Mesendoderm (in vitro differentiated cells): ENCODE measurements at regions not wholly inside any gene's neighbourhood (a gene's known extent, or its start where the extent isn't known, plus 50 kb on each side); places are given as distances from the start of the nearest gene placed in this dataset.

Experiments
- DNase-seq: peaks from one replicate; pipeline ENCODE4 v3.0.0; 2013
- H2AK5ac ChIP-seq: 2 replicates; pipeline ENCODE4 v1.6.1; 2013; ENCODE audit warnings: low read length, inconsistent platforms
- H2BK120ac ChIP-seq: 2 replicates; pipeline ENCODE4 v1.6.1; 2013; ENCODE audit warnings: low read depth, mild to moderate bottlenecking, low read length, moderate library complexity, mixed read lengths
- H2BK15ac ChIP-seq: replicated peaks from 2 replicates; pipeline ENCODE4 v1.6.1; 2013; ENCODE audit warnings: low read depth, mild to moderate bottlenecking, moderate library complexity
- H2BK5ac ChIP-seq: 2 replicates; pipeline ENCODE4 v1.6.1; 2013; ENCODE audit warnings: low read length, inconsistent platforms
- H3K18ac ChIP-seq: 2 replicates; pipeline ENCODE4 v1.6.1; 2013; ENCODE audit warnings: mild to moderate bottlenecking, low read length, mixed read lengths
- H3K23ac ChIP-seq: one replicate; pipeline ENCODE4 v1.6.1; 2013; ENCODE audit warnings: low read length
- H3K27ac ChIP-seq: 2 replicates; pipeline ENCODE4 v1.5.1; 2013; ENCODE audit warnings: low read depth, mild to moderate bottlenecking, inconsistent platforms, low read length, moderate library complexity
- H3K27me3 ChIP-seq: 2 replicates; pipeline ENCODE4 v1.6.1; 2013; ENCODE audit warnings: low read length, control low read depth, mild to moderate bottlenecking, inconsistent platforms; ENCODE audit not compliant: insufficient read depth, poor library complexity
- H3K36me3 ChIP-seq: 2 replicates; pipeline ENCODE4 v1.6.1; 2013; ENCODE audit warnings: low read length, inconsistent platforms; ENCODE audit not compliant: control insufficient read depth, insufficient read depth
- H3K4ac ChIP-seq: one replicate; pipeline ENCODE4 v1.6.1; 2013; ENCODE audit warnings: low read depth, mild to moderate bottlenecking, low read length, moderate library complexity
- H3K4me1 ChIP-seq: 2 replicates; pipeline ENCODE4 v1.6.1; 2013; ENCODE audit warnings: low read depth, low read length, inconsistent platforms; ENCODE audit not compliant: control insufficient read depth
- H3K4me2 ChIP-seq: 2 replicates; pipeline ENCODE4 v1.6.1; 2013; ENCODE audit warnings: low read length
- H3K4me3 ChIP-seq: 2 replicates; pipeline ENCODE4 v1.5.1; 2013; ENCODE audit warnings: mild to moderate bottlenecking, low read length
- H3K56ac ChIP-seq: one replicate; pipeline ENCODE4 v1.6.1; 2013; ENCODE audit warnings: low read length
- H3K79me1 ChIP-seq: 2 replicates; pipeline ENCODE4 v1.6.1; 2013; ENCODE audit warnings: low read length, inconsistent platforms
- H3K79me2 ChIP-seq: 2 replicates; pipeline ENCODE4 v1.6.1; 2013; ENCODE audit warnings: mild to moderate bottlenecking, low read length; ENCODE audit not compliant: control insufficient read depth, insufficient read depth
- H3K9ac ChIP-seq: 2 replicates; pipeline ENCODE4 v1.6.1; 2013; ENCODE audit warnings: low read length, inconsistent platforms
- H4K5ac ChIP-seq: one replicate; pipeline ENCODE4 v1.6.1; 2013; ENCODE audit warnings: low read length
- H4K8ac ChIP-seq: one replicate; pipeline ENCODE4 v1.6.1; 2013; ENCODE audit warnings: low read depth, mild to moderate bottlenecking, control low read depth, low read length, moderate library complexity
- WGBS: extraction: QIAGEN DNeasy Blood & Tissue Kit; methylation state at CpG from one replicate; pipeline ENCODE4 v1.1.7; 2013; ENCODE audit warnings: low lambda C conversion rate, missing lambda C conversion rate; ENCODE audit not compliant: insufficient coverage; ENCODE audit errors: extremely low coverage; 5-methylcytosine and 5-hydroxymethylcytosine counted together

- Histone ChIP-seq H3K79me1 (no peaks in the 10 kb centered on the region), H4K5ac (no peak overlapping the region), H3K36me3 (no peaks in the 10 kb centered on the region), H3K4me3 (no peak overlapping the region), H2BK15ac (no peak overlapping the region), H3K27me3 (no peaks in the 10 kb centered on the region), H2BK120ac (no peak overlapping the region), H3K4me2 (no peak overlapping the region), H3K4me1 (no peaks in the 10 kb centered on the region), H2BK5ac (no peak overlapping the region), H3K56ac (no peak overlapping the region), H3K79me2 (no peaks in the 10 kb centered on the region), H2AK5ac (no peak overlapping the region), H3K27ac (no peak overlapping the region), H4K8ac (no peak overlapping the region), H3K23ac (no peak overlapping the region), H3K18ac (no peak overlapping the region), H3K4ac (no peak overlapping the region), H3K9ac (no peak overlapping the region)
- no peak for DNase-seq
Observed at GRCh38 chr12:30180602-30181001, 396.9 kb upstream of the TMTC1 start.

DNA sequence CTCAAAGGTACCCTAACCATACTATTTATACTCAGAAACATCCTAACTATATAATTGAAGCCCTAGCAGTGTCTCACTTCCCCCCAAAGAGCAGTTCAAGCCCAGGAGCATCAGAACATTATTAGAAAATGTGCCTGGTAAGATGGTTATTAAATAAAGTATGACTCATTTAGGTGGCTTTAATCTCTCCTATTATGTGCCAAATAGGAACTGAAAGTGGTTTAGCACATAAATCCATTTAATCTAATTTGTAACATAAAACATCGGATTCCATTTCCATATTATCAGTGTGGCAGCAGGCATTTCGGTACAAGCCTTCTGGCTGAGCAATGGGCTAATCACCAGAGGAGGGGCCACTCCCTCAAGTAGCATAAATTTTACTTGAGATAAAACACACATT, 395.2 kb upstream of the TMTC1 start:
- no CpG with 5 or more reads among the region's 2 CpGs for WGBS
- Histone ChIP-seq H3K36me3 (no peaks in the 10 kb centered on the region), H3K4me2 (no peak overlapping the region), H3K4ac (no peak overlapping the region), H2BK120ac (no peak overlapping the region), H3K9ac (no peak overlapping the region), H4K8ac (no peak overlapping the region), H3K4me1 (no peaks in the 10 kb centered on the region), H4K5ac (no peak overlapping the region), H2BK15ac (no peak overlapping the region), H3K79me2 (no peaks in the 10 kb centered on the region), H2AK5ac (no peak overlapping the region), H3K18ac (no peak overlapping the region), H3K23ac (no peak overlapping the region), H3K4me3 (no peak overlapping the region), H3K56ac (no peak overlapping the region), H3K27me3 (no peaks in the 10 kb centered on the region), H3K79me1 (no peaks in the 10 kb centered on the region), H3K27ac (no peak overlapping the region), H2BK5ac (no peak overlapping the region)
- DNase-seq = no peak

GRCh38 chr12:30169839-30170591, 386.3 kb upstream of the TMTC1 start:
- Histone ChIP-seq H2BK120ac (no peak overlapping the region), H3K18ac (no peak overlapping the region), H3K36me3 (no peaks in the 10 kb centered on the region), H3K4me1 (peaks cover 2% of the 10 kb centered on the region), H3K56ac (no peak overlapping the region), H3K79me1 (no peaks in the 10 kb centered on the region), H3K9ac (no peak overlapping the region), H3K4ac (no peak overlapping the region), H3K4me2 (peak overlapping the region; percentile 48), H3K4me3 (no peak overlapping the region), H2BK5ac (no peak overlapping the region), H3K27me3 (peaks cover 6% of the 10 kb centered on the region), H3K23ac (no peak overlapping the region), H2AK5ac (no peak overlapping the region), H4K8ac (no peak overlapping the region), H3K79me2 (no peaks in the 10 kb centered on the region), H2BK15ac (no peak overlapping the region), H3K27ac (no peak overlapping the region), H4K5ac (no peak overlapping the region)
- DNase-seq = peak; percentile 58
- no CpG with 5 or more reads among the region's 58 CpGs for WGBS

DNA sequence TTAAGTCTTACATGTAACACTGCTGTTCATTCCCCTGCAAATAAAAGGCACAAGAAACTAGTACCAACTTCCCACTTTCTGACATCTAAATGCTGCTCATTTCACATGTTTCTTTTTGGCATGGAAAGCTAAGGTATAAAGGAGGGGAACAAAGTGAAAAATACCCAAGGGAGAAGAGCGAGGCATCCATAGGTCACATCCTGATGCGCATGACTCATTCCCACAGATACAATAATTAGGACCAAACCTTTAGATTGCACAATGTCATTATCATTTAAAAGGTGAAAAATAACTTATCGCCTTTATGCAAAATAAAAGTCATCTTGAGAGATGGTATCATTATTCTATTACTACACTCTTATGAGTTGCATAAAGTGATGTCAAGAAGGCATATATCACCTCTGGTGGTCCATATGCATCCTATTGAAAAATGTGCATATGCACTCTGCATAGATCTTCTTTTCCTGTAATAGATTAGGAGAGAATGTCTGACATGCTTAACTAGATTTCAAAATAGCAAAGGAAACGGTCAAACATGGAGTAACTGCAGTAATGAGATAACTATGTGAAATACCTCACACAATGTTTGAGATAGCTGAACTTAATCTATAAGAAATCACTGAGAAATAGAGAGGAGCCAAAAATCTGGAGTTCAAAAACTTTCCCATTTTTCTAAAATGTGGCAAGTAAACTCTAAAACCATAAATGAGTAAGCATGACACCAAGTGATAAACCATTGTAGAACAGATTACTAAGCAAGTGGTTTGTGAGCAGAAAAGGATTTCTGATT, 382.5 kb upstream of the TMTC1 start:
- Histone ChIP-seq H3K4ac (no peak overlapping the region), H3K79me2 (no peaks in the 10 kb centered on the region), H3K56ac (no peak overlapping the region), H4K5ac (no peak overlapping the region), H2BK15ac (no peak overlapping the region), H3K27me3 (peaks cover 6% of the 10 kb centered on the region), H4K8ac (no peak overlapping the region), H2BK5ac (no peak overlapping the region), H3K4me1 (peaks cover 2% of the 10 kb centered on the region), H3K4me3 (no peak overlapping the region), H2AK5ac (no peak overlapping the region), H3K9ac (no peak overlapping the region), H3K27ac (no peak overlapping the region), H3K79me1 (no peaks in the 10 kb centered on the region), H3K23ac (no peak overlapping the region), H3K36me3 (no peaks in the 10 kb centered on the region), H2BK120ac (no peak overlapping the region), H3K4me2 (no peak overlapping the region), H3K18ac (no peak overlapping the region)
- WGBS = no CpG with 5 or more reads among the region's 4 CpGs
- DNase-seq = no peak

DNA sequence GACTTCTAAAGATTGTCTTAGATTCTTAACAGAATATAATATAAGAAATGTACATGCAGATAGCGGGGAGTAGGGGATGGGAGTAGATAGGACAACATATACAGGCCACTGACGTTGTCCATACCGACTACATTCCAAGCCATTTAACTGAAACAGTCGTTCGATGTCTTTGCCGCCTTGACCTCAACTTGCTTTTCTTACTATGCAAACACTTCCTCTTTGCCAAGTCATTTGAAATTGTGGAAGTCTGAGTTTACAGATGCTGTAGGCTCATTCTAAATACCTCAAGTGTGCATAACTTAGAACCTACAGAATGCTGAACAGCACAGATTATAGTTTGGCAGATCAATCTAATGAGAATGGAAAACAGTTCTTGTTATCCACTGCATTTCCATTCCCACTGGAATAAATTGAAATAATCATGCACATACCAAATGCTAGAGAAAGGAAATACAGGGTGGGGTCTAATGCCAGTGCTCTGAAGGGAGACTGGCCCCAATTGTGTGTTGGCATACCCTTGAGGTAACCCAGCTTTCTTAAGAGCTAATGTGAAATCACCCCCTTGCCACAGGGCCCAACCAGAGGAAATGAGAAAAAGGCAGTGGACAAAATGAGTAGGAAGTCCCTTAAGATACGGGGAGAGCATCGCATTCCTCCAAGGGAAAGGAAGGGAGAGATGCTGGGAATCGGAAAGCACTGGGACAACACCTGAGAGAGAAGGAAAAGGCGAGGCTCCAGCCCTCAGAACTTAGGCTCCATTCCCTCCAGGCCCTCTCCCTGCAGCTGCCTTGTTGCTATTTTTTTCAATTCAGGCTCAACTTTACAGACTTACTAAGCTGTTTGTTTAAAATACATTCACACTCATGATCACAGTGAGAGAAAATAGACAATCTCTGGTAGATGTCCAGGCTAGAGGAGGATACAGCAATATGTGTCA, 380.9 kb upstream of the TMTC1 start:
- no peak overlapping the region for H2AK5ac ChIP-seq
- H3K79me1 ChIP-seq = no peaks in the 10 kb centered on the region
- H3K18ac ChIP-seq = no peak overlapping the region
- H3K27me3 ChIP-seq = peaks cover 6% of the 10 kb centered on the region
- no peak overlapping the region for H4K5ac ChIP-seq
- H3K36me3 ChIP-seq = no peaks in the 10 kb centered on the region
- H3K56ac ChIP-seq = no peak overlapping the region
- H3K4me1 ChIP-seq = peaks cover 2% of the 10 kb centered on the region
- no peak overlapping the region for H3K23ac ChIP-seq
- H3K4ac ChIP-seq = no peak overlapping the region
- no peak overlapping the region for H2BK120ac ChIP-seq
- H3K79me2 ChIP-seq = no peaks in the 10 kb centered on the region
- H2BK5ac ChIP-seq = no peak overlapping the region
- H4K8ac ChIP-seq = no peak overlapping the region
- no peak overlapping the region for H3K27ac ChIP-seq
- no peak overlapping the region for H3K4me2 ChIP-seq
- H3K9ac ChIP-seq = no peak overlapping the region
- DNase-seq = no peak
- no CpG with 5 or more reads among the region's 10 CpGs for WGBS
- H2BK15ac ChIP-seq = no peak overlapping the region
- no peak overlapping the region for H3K4me3 ChIP-seq
